Naive thymus-derived CD4-positive, alpha-beta T cell (primary cell): ENCODE measurements at regions not wholly inside any gene's neighbourhood (a gene's known extent, or its start where the extent isn't known, plus 50 kb on each side); places are given as distances from the start of the nearest gene placed in this dataset.

Source experiments
- ATAC-seq: fragments of 150-1000 bp; cut with Tn5 transposase; 2 replicates; pipeline ENCODE4 v1.10.0; 2021; ENCODE audit warnings: mild to moderate bottlenecking, moderate library complexity
- CTCF ChIA-PET: fragments of 350-600 bp; sonication (Branson Sonifier 250); formaldehyde crosslinking; loops from one replicate; lab custom pipeline; 2021; ENCODE audit warnings: antibody characterized with exemption; lab: Charles Lee
- POLR2A ChIA-PET: fragments of 350-600 bp; sonication (Branson Sonifier 250); formaldehyde crosslinking; loops from one replicate; lab custom pipeline; 2021; ENCODE audit warnings: antibody characterized with exemption, inconsistent platforms; lab: Charles Lee
- DNase-seq, 9 donors: peaks; one replicate each; pipeline versions ENCODE4 v3.0.0 to v3.0.0-alpha.2; 2020 to 2022; ENCODE audit warnings: mixed read lengths in 1 of 9
- H3K27ac ChIP-seq: one replicate; pipeline ENCODE4 v1.7.0; 2013; ENCODE audit warnings: mild to moderate bottlenecking, low read depth, low read length, moderate library complexity
- H3K27me3 ChIP-seq, 2 donors: one replicate each; pipeline ENCODE4 v1.7.0; 2013; ENCODE audit warnings: low read length in 2 of 2, mild to moderate bottlenecking in 2 of 2, moderate library complexity in 2 of 2; ENCODE audit not compliant: control insufficient read depth in 2 of 2, insufficient read depth in 2 of 2
- H3K36me3 ChIP-seq, 3 experiments: 1 replicate in 2 of 3; 2 replicates in 1 of 3; pipeline ENCODE4 v1.7.0; 2013; ENCODE audit warnings: low read length in 3 of 3, mild to moderate bottlenecking in 3 of 3, moderate library complexity in 1 of 3; ENCODE audit not compliant: insufficient read depth in 3 of 3, control insufficient read depth in 2 of 3
- H3K4me1 ChIP-seq, 2 donors: one replicate each; pipeline ENCODE4 v1.7.0; 2013; ENCODE audit warnings: low read length in 2 of 2, mild to moderate bottlenecking in 2 of 2, moderate library complexity in 1 of 2; ENCODE audit not compliant: control insufficient read depth in 2 of 2, insufficient read depth in 2 of 2
- H3K4me3 ChIP-seq: 2 replicates; pipeline ENCODE4 v1.7.0; 2013; ENCODE audit warnings: mild to moderate bottlenecking, low read length
- H3K9me3 ChIP-seq, 3 experiments: 1 replicate in 2 of 3; 2 replicates in 1 of 3; pipeline ENCODE4 v1.7.0; 2013; ENCODE audit warnings: low read length in 3 of 3; ENCODE audit not compliant: control insufficient read depth in 2 of 3
- H3K27ac Mint-ChIP-seq, 9 donors: one replicate each; pipeline ENCODE4 v1.8.0; 2020 to 2022; ENCODE audit warnings: mixed read lengths in 9 of 9, mild to moderate bottlenecking in 8 of 9, moderate library complexity in 5 of 9, inconsistent platforms in 2 of 9
- H3K27me3 Mint-ChIP-seq, 5 donors: one replicate each; pipeline ENCODE4 v1.8.0; 2021 to 2022; ENCODE audit warnings: mixed read lengths in 5 of 5, mild to moderate bottlenecking in 1 of 5
- H3K36me3 Mint-ChIP-seq, 5 donors: one replicate each; pipeline ENCODE4 v1.8.0; 2020 to 2022; ENCODE audit warnings: mixed read lengths in 5 of 5, mild to moderate bottlenecking in 3 of 5, inconsistent platforms in 1 of 5
- H3K4me1 Mint-ChIP-seq, 7 donors: one replicate each; pipeline ENCODE4 v1.8.0; 2020 to 2022; ENCODE audit warnings: mixed read lengths in 7 of 7, mild to moderate bottlenecking in 3 of 7, inconsistent platforms in 1 of 7
- H3K4me3 Mint-ChIP-seq, 10 donors: one replicate each; pipeline ENCODE4 v1.8.0; 2020 to 2022; ENCODE audit warnings: mild to moderate bottlenecking in 10 of 10, mixed read lengths in 10 of 10, moderate library complexity in 6 of 10, inconsistent platforms in 2 of 10
- H3K9me3 Mint-ChIP-seq, 11 donors: one replicate each; pipeline ENCODE4 v1.8.0; 2020 to 2022; ENCODE audit warnings: mixed read lengths in 11 of 11, mild to moderate bottlenecking in 4 of 11, inconsistent platforms in 1 of 11, moderate library complexity in 1 of 11
- intact Hi-C, 2 donors: fragments of 100-400 bp; cut with micrococcal nuclease; formaldehyde crosslinking; loops; one replicate each; pipeline ENCODE4 v1.15.1; 2023

DNA sequence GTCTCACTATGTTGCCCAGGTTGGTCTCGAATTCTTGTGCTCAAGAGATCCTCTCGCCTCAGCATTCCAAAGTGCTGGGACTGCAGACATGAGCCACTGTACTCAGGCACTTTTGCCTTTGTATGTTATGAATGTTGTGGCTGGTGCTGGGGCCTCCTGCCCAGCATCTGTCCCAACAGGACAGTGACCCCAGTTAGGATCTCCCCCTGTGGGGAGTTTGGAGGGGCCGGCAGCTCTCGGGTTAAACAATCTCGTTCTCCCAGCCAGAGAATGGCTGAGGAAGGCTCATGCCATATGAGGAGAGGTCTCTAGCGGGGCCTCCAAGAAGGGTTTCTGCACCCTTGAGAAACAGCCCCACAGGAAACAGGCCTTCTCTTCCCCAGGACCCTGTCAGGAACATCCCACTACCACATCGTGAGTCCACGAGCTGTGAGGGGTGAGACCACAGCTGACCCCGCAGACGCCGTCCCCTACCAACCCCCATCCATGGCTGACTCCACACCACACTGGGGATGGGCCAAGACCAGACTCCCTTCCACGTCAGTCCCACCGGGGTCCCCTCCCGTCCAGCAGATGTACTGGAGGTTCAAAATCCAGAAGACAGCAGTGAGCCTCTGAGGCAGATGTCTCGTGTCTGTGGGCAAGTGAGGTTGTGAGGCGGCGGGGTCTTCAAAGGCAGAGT, 54.1 kb downstream of the SHANK2 start:
- H3K36me3 Mint-ChIP-seq: no peaks in the 10 kb centered on the region
- Histone ChIP-seq H3K27me3 (no peaks in the 10 kb centered on the region), H3K4me3 (no peak overlapping the region), H3K36me3 (no peaks in the 10 kb centered on the region), H3K27ac (no peak overlapping the region), H3K4me1 (no peaks in the 10 kb centered on the region), H3K9me3 (no peaks in the 10 kb centered on the region)
- no peak overlapping the region for H3K4me3 Mint-ChIP-seq
- H3K27ac Mint-ChIP-seq: no peak overlapping the region
- DNase-seq: no peak
- H3K9me3 Mint-ChIP-seq: peaks cover 0 to 2% (median 0%) of the 10 kb centered on the region in 11 donors
- peaks cover 0 to 8% (median 0%) of the 10 kb centered on the region in 5 donors for H3K27me3 Mint-ChIP-seq
- intact Hi-C loops: no loop called here
- POLR2A ChIA-PET: no interaction called here
- CTCF ChIA-PET: no interaction called here
- no peaks in the 10 kb centered on the region for H3K4me1 Mint-ChIP-seq
- ATAC-seq: no peak

- peaks cover 0 to 8% (median 0%) of the 10 kb centered on the region in 5 donors for H3K27me3 Mint-ChIP-seq
- ATAC-seq: no peak
- H3K27ac ChIP-seq: no peak overlapping the region
- no peaks in the 10 kb centered on the region for H3K36me3 Mint-ChIP-seq
- no peaks in the 10 kb centered on the region for H3K27me3 ChIP-seq
- CTCF ChIA-PET: no interaction called here
- H3K27ac Mint-ChIP-seq: no peak overlapping the region
- H3K4me1 ChIP-seq: no peaks in the 10 kb centered on the region
- H3K36me3 ChIP-seq: no peaks in the 10 kb centered on the region
- no peak overlapping the region for H3K4me3 ChIP-seq
- H3K4me3 Mint-ChIP-seq: no peak overlapping the region
- intact Hi-C loops: no loop called here
- H3K9me3 ChIP-seq: no peaks in the 10 kb centered on the region
- no peaks in the 10 kb centered on the region for H3K4me1 Mint-ChIP-seq
- H3K9me3 Mint-ChIP-seq: peaks cover 0 to 2% (median 0%) of the 10 kb centered on the region in 11 donors
- POLR2A ChIA-PET: no interaction called here
- no peak for DNase-seq
Measured at GRCh38 chr11:71197096-71197495, 55.3 kb downstream of the SHANK2 start.

GRCh38 chr11:71194710-71195109, 57.7 kb downstream of the SHANK2 start:
- no peak for ATAC-seq
- H3K27me3 Mint-ChIP-seq: peaks cover 0 to 8% (median 0%) of the 10 kb centered on the region in 5 donors
- intact Hi-C loops: no loop called here
- DNase-seq: no peak
- H3K4me1 ChIP-seq: no peaks in the 10 kb centered on the region
- H3K9me3 ChIP-seq: no peaks in the 10 kb centered on the region
- no peak overlapping the region for H3K4me3 Mint-ChIP-seq
- no peak overlapping the region for H3K27ac ChIP-seq
- H3K4me1 Mint-ChIP-seq: no peaks in the 10 kb centered on the region
- H3K4me3 ChIP-seq: no peak overlapping the region
- no peaks in the 10 kb centered on the region for H3K36me3 Mint-ChIP-seq
- H3K9me3 Mint-ChIP-seq: peaks cover 0 to 2% (median 0%) of the 10 kb centered on the region in 11 donors
- H3K27me3 ChIP-seq: no peaks in the 10 kb centered on the region
- no peaks in the 10 kb centered on the region for H3K36me3 ChIP-seq
- H3K27ac Mint-ChIP-seq: no peak overlapping the region
- CTCF ChIA-PET: no interaction called here
- POLR2A ChIA-PET: no interaction called here

DNA sequence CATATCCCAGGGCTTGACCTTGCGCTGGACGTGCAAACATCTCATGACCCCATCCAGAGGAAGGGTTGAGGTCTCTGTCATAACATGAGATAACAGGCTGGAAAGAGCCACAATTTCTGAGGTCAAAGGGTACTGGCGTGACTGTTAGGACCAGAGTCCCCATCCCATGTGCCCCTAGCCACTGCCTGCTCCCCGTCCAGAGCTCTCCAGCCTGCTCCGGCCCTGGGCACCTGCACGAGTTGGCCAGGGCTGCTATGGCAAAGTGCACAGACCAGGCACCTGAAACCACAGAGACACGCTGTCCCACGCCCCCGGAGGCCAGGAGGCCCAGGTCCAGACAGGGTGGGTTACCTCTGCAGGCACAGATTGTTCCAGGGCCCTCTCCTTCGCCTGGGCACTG, 58.9 kb downstream of the SHANK2 start:
- H3K4me1 Mint-ChIP-seq: no peaks in the 10 kb centered on the region
- Histone ChIP-seq H3K4me3 (no peak overlapping the region), H3K27me3 (no peaks in the 10 kb centered on the region), H3K4me1 (no peaks in the 10 kb centered on the region), H3K9me3 (no peaks in the 10 kb centered on the region), H3K27ac (no peak overlapping the region), H3K36me3 (no peaks in the 10 kb centered on the region)
- H3K27me3 Mint-ChIP-seq: peaks cover 0 to 8% (median 0%) of the 10 kb centered on the region in 5 donors
- intact Hi-C loops: no loop called here
- H3K9me3 Mint-ChIP-seq: peaks cover 0 to 2% (median 0%) of the 10 kb centered on the region in 11 donors
- no peaks in the 10 kb centered on the region for H3K36me3 Mint-ChIP-seq
- DNase-seq (no peak), ATAC-seq (no peak)
- H3K4me3 Mint-ChIP-seq: no peak overlapping the region
- H3K27ac Mint-ChIP-seq: no peak overlapping the region
- POLR2A ChIA-PET: no interaction called here
- CTCF ChIA-PET: no interaction called here

- intact Hi-C loops: no loop called here
- no peak for ATAC-seq
Measured at GRCh38 chr11:71192629-71193028, 59.7 kb downstream of the SHANK2 start.

GRCh38 chr11:71191201-71191600, 61.2 kb downstream of the SHANK2 start:
- H3K9me3 ChIP-seq: no peaks in the 10 kb centered on the region
- ChIA-PET CTCF (no interaction called here), POLR2A (no interaction called here)
- no peaks in the 10 kb centered on the region for H3K27me3 ChIP-seq
- H3K4me1 Mint-ChIP-seq: no peaks in the 10 kb centered on the region
- no peak overlapping the region for H3K27ac Mint-ChIP-seq
- H3K27ac ChIP-seq: no peak overlapping the region
- ATAC-seq (no peak), DNase-seq (no peak)
- no peak overlapping the region for H3K4me3 Mint-ChIP-seq
- intact Hi-C loops: no loop called here
- H3K36me3 ChIP-seq: no peaks in the 10 kb centered on the region
- H3K36me3 Mint-ChIP-seq: no peaks in the 10 kb centered on the region
- peaks cover 0 to 12% (median 5%) of the 10 kb centered on the region in 5 donors for H3K27me3 Mint-ChIP-seq
- H3K4me3 ChIP-seq: no peak overlapping the region
- no peaks in the 10 kb centered on the region for H3K4me1 ChIP-seq
- H3K9me3 Mint-ChIP-seq: no peaks in the 10 kb centered on the region

More at GRCh38 chr11:71192629-71193028, 59.7 kb downstream of the SHANK2 start:
- POLR2A ChIA-PET: no interaction called here
- no peak for DNase-seq
- Mint-ChIP-seq H3K36me3 (no peaks in the 10 kb centered on the region), H3K4me3 (no peak overlapping the region), H3K27me3 (peaks cover 0 to 12% (median 0%) of the 10 kb centered on the region in 5 donors), H3K4me1 (no peaks in the 10 kb centered on the region), H3K9me3 (peaks cover 0 to 2% (median 0%) of the 10 kb centered on the region in 11 donors), H3K27ac (no peak overlapping the region)
- no peaks in the 10 kb centered on the region for H3K9me3 ChIP-seq
- H3K27ac ChIP-seq: no peak overlapping the region
- no peak overlapping the region for H3K4me3 ChIP-seq
- CTCF ChIA-PET: no interaction called here
- H3K27me3 ChIP-seq: no peaks in the 10 kb centered on the region
- no peaks in the 10 kb centered on the region for H3K4me1 ChIP-seq
- H3K36me3 ChIP-seq: no peaks in the 10 kb centered on the region

DNA sequence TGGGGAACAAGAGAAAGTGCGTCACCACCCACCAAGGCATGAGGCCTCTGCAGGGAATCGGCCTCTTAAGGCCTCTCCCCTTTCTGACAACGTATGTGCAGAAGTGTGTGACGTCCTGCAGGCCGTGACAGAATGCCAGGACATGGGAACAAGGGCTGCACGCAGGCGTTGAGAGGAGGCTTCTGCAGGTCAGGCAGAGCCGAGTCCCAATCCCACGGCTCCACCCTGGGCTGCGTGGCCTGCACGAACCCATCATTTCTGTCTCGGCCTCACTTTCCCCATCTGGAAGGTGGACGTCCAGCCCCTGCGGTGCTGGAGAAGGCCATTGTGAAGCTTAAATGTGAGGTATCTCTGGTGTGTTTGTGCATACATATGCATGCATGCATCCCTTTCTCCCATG, 61.8 kb downstream of the SHANK2 start:
- no peak overlapping the region for H3K27ac Mint-ChIP-seq
- H3K4me1 ChIP-seq: no peaks in the 10 kb centered on the region
- peaks cover 0 to 12% (median 5%) of the 10 kb centered on the region in 5 donors for H3K27me3 Mint-ChIP-seq
- ChIA-PET POLR2A (no interaction called here), CTCF (no interaction called here)
- no peaks in the 10 kb centered on the region for H3K9me3 Mint-ChIP-seq
- no peaks in the 10 kb centered on the region for H3K27me3 ChIP-seq
- H3K36me3 ChIP-seq: no peaks in the 10 kb centered on the region
- ATAC-seq: no peak
- no peaks in the 10 kb centered on the region for H3K36me3 Mint-ChIP-seq
- intact Hi-C loops: no loop called here
- no peaks in the 10 kb centered on the region for H3K9me3 ChIP-seq
- H3K4me1 Mint-ChIP-seq: no peaks in the 10 kb centered on the region
- H3K4me3 Mint-ChIP-seq: no peak overlapping the region
- no peak for DNase-seq
- H3K4me3 ChIP-seq: no peak overlapping the region
- no peak overlapping the region for H3K27ac ChIP-seq
